Stomach (tissue), 8 donors: ENCODE measurements at regions not wholly inside any gene's neighbourhood (a gene's known extent, or its start where the extent isn't known, plus 50 kb on each side); places are given as distances from the start of the nearest gene placed in this dataset.

Experiments used
- DNase-seq, 2 donors: peaks; one replicate each; pipeline versions ENCODE4 v3.0.0 to v3.0.0-alpha.2; 2013 to 2019
- H3K27ac ChIP-seq, 5 donors: fragments of 200-600 bp in 4 of 5; sonication (generic) in 4 of 5; one replicate each; pipeline ENCODE4 v1.5.1; 2013 to 2019; ENCODE audit warnings: mild to moderate bottlenecking in 1 of 5, moderate library complexity in 1 of 5
- H3K27me3 ChIP-seq, 3 donors: fragments of 200-600 bp; sonication (generic); one replicate each; pipeline ENCODE4 v1.5.1; 2017 to 2019; ENCODE audit warnings: mixed run types in 1 of 3
- H3K36me3 ChIP-seq, 4 donors: fragments of 200-600 bp; sonication (generic); 1 replicate in 3 of 4; 2 replicates in 1 of 4; pipeline ENCODE4 v1.5.1; 2016 to 2019
- H3K4me1 ChIP-seq, 4 donors: fragments of 200-600 bp; sonication (generic); one replicate each; pipeline ENCODE4 v1.5.1; 2016 to 2019
- H3K4me3 ChIP-seq, 4 donors: fragments of 200-600 bp; sonication (generic) in 3 of 4; one replicate each; pipeline ENCODE4 v1.5.1; 2016 to 2019; ENCODE audit warnings: mild to moderate bottlenecking in 1 of 4
- H3K9me3 ChIP-seq, 4 donors: fragments of 200-600 bp; sonication (generic); one replicate each; pipeline ENCODE4 v1.5.1; 2016 to 2019
- EP300 ChIP-seq: sonication (generic); formaldehyde crosslinking; IDR thresholded peaks from one replicate; pipeline ENCODE4 v1.6.1; 2017; ENCODE audit warnings: antibody characterized with exemption
- POLR2A ChIP-seq, 4 donors: fragments of 450-650 bp; IDR thresholded peaks; one replicate each; pipeline ENCODE4 v1.6.1; 2016; ENCODE audit warnings: antibody characterized with exemption in 4 of 4, control low read depth in 2 of 4, mild to moderate bottlenecking in 1 of 4, moderate library complexity in 1 of 4
- POLR2AphosphoS5 ChIP-seq, 3 donors: sonication (generic); formaldehyde crosslinking; IDR thresholded peaks; one replicate each; pipeline ENCODE4 v1.6.1; 2016; ENCODE audit warnings: antibody characterized with exemption in 3 of 3
- WGBS, 5 donors: extraction: QIAGEN DNeasy Blood & Tissue Kit in 3 of 5; methylation state at CpG; one replicate each; pipeline versions ENCODE4 v1.1.5 to v1.1.7; 2013 to 2018; 5-methylcytosine and 5-hydroxymethylcytosine counted together
- intact Hi-C: fragments of 100-400 bp; cut with DNase I; formaldehyde crosslinking; loops from one replicate; pipeline ENCODE4 v1.15.1; 2023; ENCODE audit warnings: low total_unique reads
- TF ChIP-seq, protein P1 (sequence below), 7 experiments: fragments of 450-650 bp in 4 of 7; fragments of 200-600 bp in 3 of 7; sonication (generic) in 3 of 7; IDR thresholded peaks; one replicate each; pipeline ENCODE4 v1.5.1; 2016 to 2019; ENCODE audit warnings: antibody characterized with exemption in 7 of 7, control low read depth in 2 of 7, mild to moderate bottlenecking in 1 of 7
- donor health status: healthy with polysubstance abuse.
- donor health status: Bipolar disorder and iron deficiency.
- donor health status: healthy.

DNA sequence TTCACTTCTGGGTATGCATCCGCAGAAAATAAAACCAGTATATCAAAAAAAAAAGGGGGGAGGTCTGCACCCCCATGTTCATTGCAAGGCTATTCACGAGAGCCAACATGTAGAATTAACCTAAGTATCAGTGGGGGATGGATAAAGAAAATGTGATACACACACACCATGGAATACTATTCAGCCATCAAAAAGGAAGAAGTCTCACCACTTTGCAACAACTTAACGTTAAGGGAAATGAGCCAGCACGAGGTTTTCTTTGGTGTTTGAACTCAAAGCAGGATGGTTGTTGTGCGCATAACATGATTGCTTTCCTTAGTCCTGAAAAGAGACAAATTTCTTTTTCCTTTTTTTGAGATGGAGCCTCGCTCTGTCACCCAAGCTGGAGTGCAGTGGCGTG lies 222.7 kb downstream of the SHOX start:
- no peak overlapping the region for H3K27ac ChIP-seq
- peaks cover 0 to 20% (median 4%) of the 10 kb centered on the region in 3 donors for H3K27me3 ChIP-seq
- DNase-seq, result no peak
- WGBS, 5 donors, result 69 to 95% (median 82%) methylated on average over 7 of the region's 7 CpGs
- H3K36me3 ChIP-seq, result no peaks in the 10 kb centered on the region
- intact Hi-C loops, result no loop called here
- H3K9me3 ChIP-seq, result peaks cover 0 to 30% (median 7%) of the 10 kb centered on the region in 4 donors
- no peak overlapping the region for H3K4me3 ChIP-seq
- no peak for TF ChIP-seq POLR2A (IDR thresholded peaks at IDR 0.05)
- TF ChIP-seq EP300, result no peak
- TF ChIP-seq POLR2AphosphoS5 (IDR thresholded peaks at IDR 0.05), result no peak
- TF ChIP-seq, protein P1, sequence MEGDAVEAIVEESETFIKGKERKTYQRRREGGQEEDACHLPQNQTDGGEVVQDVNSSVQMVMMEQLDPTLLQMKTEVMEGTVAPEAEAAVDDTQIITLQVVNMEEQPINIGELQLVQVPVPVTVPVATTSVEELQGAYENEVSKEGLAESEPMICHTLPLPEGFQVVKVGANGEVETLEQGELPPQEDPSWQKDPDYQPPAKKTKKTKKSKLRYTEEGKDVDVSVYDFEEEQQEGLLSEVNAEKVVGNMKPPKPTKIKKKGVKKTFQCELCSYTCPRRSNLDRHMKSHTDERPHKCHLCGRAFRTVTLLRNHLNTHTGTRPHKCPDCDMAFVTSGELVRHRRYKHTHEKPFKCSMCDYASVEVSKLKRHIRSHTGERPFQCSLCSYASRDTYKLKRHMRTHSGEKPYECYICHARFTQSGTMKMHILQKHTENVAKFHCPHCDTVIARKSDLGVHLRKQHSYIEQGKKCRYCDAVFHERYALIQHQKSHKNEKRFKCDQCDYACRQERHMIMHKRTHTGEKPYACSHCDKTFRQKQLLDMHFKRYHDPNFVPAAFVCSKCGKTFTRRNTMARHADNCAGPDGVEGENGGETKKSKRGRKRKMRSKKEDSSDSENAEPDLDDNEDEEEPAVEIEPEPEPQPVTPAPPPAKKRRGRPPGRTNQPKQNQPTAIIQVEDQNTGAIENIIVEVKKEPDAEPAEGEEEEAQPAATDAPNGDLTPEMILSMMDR (IDR thresholded peaks at IDR 0.05), result no peak
- H3K4me1 ChIP-seq, result no peaks in the 10 kb centered on the region

DNA sequence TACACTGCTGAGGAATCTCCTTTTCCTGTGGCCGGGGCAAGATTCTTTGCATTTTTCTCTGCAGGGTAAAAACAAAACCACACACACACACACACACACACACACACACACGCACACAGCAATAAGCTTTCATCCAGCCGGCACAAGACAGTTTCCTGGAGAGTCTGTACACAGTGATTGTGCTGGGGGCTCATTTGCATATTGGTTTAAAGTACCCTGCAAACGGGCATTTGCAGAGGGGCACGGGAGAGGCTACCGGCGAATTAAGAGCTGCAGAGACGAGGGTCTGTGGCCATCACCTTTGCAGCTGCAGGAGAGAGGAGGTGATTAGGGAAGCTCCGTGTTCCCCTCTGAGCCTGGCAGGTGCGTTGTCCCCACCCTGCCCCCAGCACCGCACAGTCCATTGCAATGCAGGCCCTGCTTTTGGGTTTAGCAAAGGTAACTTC lies 219.9 kb downstream of the SHOX start:
- no peaks in the 10 kb centered on the region for H3K4me1 ChIP-seq
- TF ChIP-seq, protein P1 (IDR thresholded peaks at IDR 0.05), result no peak
- no peak overlapping the region for H3K27ac ChIP-seq
- H3K27me3 ChIP-seq, result peaks cover 0 to 20% (median 4%) of the 10 kb centered on the region in 3 donors
- H3K4me3 ChIP-seq, result no peak overlapping the region
- intact Hi-C loops, result no loop called here
- peaks cover 0 to 19% (median 5%) of the 10 kb centered on the region in 4 donors for H3K9me3 ChIP-seq
- 2 to 5% (median 3%) methylated on average over 9 to 11 of the region's 11 CpGs for WGBS, 5 donors
- H3K36me3 ChIP-seq, result no peaks in the 10 kb centered on the region
- DNase-seq, result no peak

DNA sequence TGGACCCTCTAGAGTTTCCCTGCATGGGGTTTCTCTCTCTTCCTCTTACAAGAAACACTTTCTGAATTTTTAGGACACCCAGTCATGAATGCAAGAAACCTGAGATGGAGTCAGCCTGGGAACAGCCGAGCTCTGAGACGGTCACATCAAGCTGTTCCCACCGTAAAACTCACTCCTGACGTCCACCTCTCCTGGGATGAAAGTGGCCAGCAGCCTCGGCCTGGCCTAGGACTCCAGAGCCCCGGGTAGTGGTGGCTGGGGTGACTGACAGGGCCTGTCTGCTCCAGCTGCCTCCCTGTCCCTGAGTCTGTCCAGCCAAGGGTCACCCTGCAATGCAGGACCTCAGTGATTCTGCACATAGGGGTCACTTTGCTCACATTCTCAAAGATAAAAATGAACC lies 217.8 kb downstream of the SHOX start:
- TF ChIP-seq POLR2AphosphoS5 (IDR thresholded peaks at IDR 0.05), result no peak
- TF ChIP-seq EP300, result no peak
- TF ChIP-seq POLR2A (IDR thresholded peaks at IDR 0.05), result no peak
- TF ChIP-seq, protein P1 (IDR thresholded peaks at IDR 0.05), result no peak
- no peak for DNase-seq
- peaks cover 0 to 20% (median 4%) of the 10 kb centered on the region in 3 donors for H3K27me3 ChIP-seq
- peaks cover 0 to 7% (median 3%) of the 10 kb centered on the region in 4 donors for H3K9me3 ChIP-seq
- H3K36me3 ChIP-seq, result no peaks in the 10 kb centered on the region
- H3K4me3 ChIP-seq, result no peak overlapping the region
- WGBS, 5 donors, result 44 to 60% (median 44%) methylated on average over 6 of the region's 6 CpGs
- no peak overlapping the region for H3K27ac ChIP-seq
- H3K4me1 ChIP-seq, result no peaks in the 10 kb centered on the region
- intact Hi-C loops, result no loop called here

DNA sequence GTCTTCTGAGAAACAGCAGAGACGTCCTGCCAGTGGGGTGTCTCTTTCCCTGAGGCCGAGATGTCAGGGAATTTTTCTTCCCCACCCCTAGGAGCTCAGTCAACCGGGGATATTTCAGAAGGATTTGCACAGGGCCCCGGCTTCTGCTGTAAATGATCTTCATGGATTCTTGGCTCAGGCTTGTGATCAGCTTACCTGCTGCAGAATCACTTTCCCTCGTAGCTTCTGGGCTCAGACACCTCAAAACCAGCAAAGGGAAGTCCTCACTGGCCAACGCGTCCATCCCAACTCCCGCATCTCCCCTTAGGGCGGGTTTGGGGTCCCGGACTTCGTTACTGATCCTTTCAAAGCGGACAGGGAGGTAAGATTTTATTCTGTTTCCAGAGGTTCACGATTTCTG lies 212.7 kb downstream of the SHOX start:
- Histone ChIP-seq H3K36me3 (no peaks in the 10 kb centered on the region), H3K4me1 (no peaks in the 10 kb centered on the region), H3K9me3 (peaks cover 0 to 7% (median 0%) of the 10 kb centered on the region in 4 donors), H3K27ac (no peak overlapping the region), H3K4me3 (no peak overlapping the region), H3K27me3 (no peaks in the 10 kb centered on the region)
- WGBS, 5 donors, result 51 to 65% (median 57%) methylated on average over 13 of the region's 13 CpGs
- intact Hi-C loops, result no loop called here
- TF ChIP-seq EP300, result no peak
- TF ChIP-seq POLR2A (IDR thresholded peaks at IDR 0.05), result no peak
- TF ChIP-seq POLR2AphosphoS5 (IDR thresholded peaks at IDR 0.05), result no peak
- TF ChIP-seq, protein P1 (IDR thresholded peaks at IDR 0.05), result no peak
- no peak for DNase-seq
